ENCODE measurements at regions not wholly inside any gene's neighbourhood (a gene's known extent, or its start where the extent isn't known, plus 50 kb on each side); places are given as distances from the start of the nearest gene placed in this dataset.

- H3K79me2 ChIP-seq (ENCODE audit: insufficient read depth, low read length) = no peaks in the 10 kb centered on the region
- H3K4me2 ChIP-seq (ENCODE audit: insufficient read depth, insufficient read length, low read length) = no peak overlapping the region
- no peak overlapping the region for H4K91ac ChIP-seq (ENCODE audit: insufficient read length, low read depth, low read length)
- no peak overlapping the region for H2BK15ac ChIP-seq (ENCODE audit: low read depth, low read length)
- Mint-ChIP-seq H3K27me3 (ENCODE audit: low read depth) (no peaks in the 10 kb centered on the region), H3K4me3 (no peak overlapping the region), H3K36me3 (ENCODE audit: insufficient read depth in 1 of 3, low read depth in 3 of 3) (peaks cover 0 to 3% (median 0%) of the 10 kb centered on the region in 3 experiments; a peak in 2 of 7 replicates), H3K9me3 (peaks cover 0 to 4% of the 10 kb centered on the region in 2 experiments; a peak in 3 of 5 replicates), H3K4me1 (no peaks in the 10 kb centered on the region), H3K27ac (no peak overlapping the region)
- no peak overlapping the region for H2BK20ac ChIP-seq (ENCODE audit: low read depth, low read length, poor library complexity, severe bottlenecking)
- H4K5ac ChIP-seq (ENCODE audit: insufficient read length, low read depth, low read length) = no peak overlapping the region
- H3K14ac ChIP-seq (ENCODE audit: insufficient read depth, low read length) = no peak overlapping the region
- no peaks in the 10 kb centered on the region for H3K23me2 ChIP-seq (ENCODE audit: insufficient read length, low read depth, low read length, poor library complexity, severe bottlenecking)
- no peak for DNase-seq
- H3K79me1 ChIP-seq (ENCODE audit: insufficient read depth, low read depth, low read length, poor library complexity, severe bottlenecking) = no peaks in the 10 kb centered on the region
- no peaks in the 10 kb centered on the region for H3K4me1 ChIP-seq (ENCODE audit: insufficient read depth, low read length)
- H3K27me3 ChIP-seq (ENCODE audit: insufficient read depth, low read length) = no peaks in the 10 kb centered on the region; the same call in 1 of the 2 replicates
- no peak overlapping the region for H3K18ac ChIP-seq (ENCODE audit: insufficient read length, low read depth, low read length)
- no CpG with 5 or more reads among the region's 2 CpGs for WGBS (ENCODE audit: extremely low coverage, insufficient read length, low lambda C conversion rate)
- no peak overlapping the region for H3K9ac ChIP-seq (ENCODE audit: extremely low read depth, insufficient read length, low read length)
- H4K20me1 ChIP-seq (ENCODE audit: control insufficient read depth, insufficient read depth, insufficient read length) = no peaks in the 10 kb centered on the region
- H3T11ph ChIP-seq (ENCODE audit: low read length) = no peak overlapping the region
- H3K4ac ChIP-seq (ENCODE audit: low read depth, low read length) = no peak overlapping the region
- no peak overlapping the region for H3K23ac ChIP-seq (ENCODE audit: insufficient read length, low read depth, low read length)
- H4K8ac ChIP-seq (replicated peaks; ENCODE audit: insufficient read length, low read depth, low read length) = no peak overlapping the region
- H2BK5ac ChIP-seq (ENCODE audit: insufficient read length, low read length) = no peak overlapping the region
- no peak overlapping the region for H3K27ac ChIP-seq (ENCODE audit: insufficient read length, low read depth, low read length)
- no peak overlapping the region for H2AFZ ChIP-seq (ENCODE audit: low read length)
- H3K56ac ChIP-seq (ENCODE audit: insufficient read length, low read depth, low read length) = no peak overlapping the region
- H2BK12ac ChIP-seq (ENCODE audit: insufficient read length, low read depth, low read length) = no peak overlapping the region
- H3K9me3 ChIP-seq (ENCODE audit: control insufficient read depth, low read depth, low read length) = no peaks in the 10 kb centered on the region
- TF ChIP-seq CTCF (conservative IDR thresholded peaks at IDR 0.05) = no peak
- no peak overlapping the region for H2AK5ac ChIP-seq (ENCODE audit: insufficient read length, low read length)
- H2BK120ac ChIP-seq (ENCODE audit: low read depth, low read length, poor library complexity, severe bottlenecking) = no peak overlapping the region
These were observed 94.6 kb upstream of the HMHB1 start for GRCh38 chr5:143717400-143717799.

All from H9 (cell line).